Astrocyte of the cerebellum (primary cell): ENCODE measurements at regions not wholly inside any gene's neighbourhood (a gene's known extent, or its start where the extent isn't known, plus 50 kb on each side); places are given as distances from the start of the nearest gene placed in this dataset.

Experiments used
- DNase-seq: peaks from one replicate; pipeline ENCODE4 v3.0.0-alpha.2; 2011; ENCODE audit warnings: low read depth
- H3K4me3 ChIP-seq: 2 replicates; pipeline ENCODE4 v1.5.1; 2011; ENCODE audit warnings: mild to moderate bottlenecking, low read depth, low read length, moderate library complexity
- CTCF ChIP-seq: IDR thresholded peaks from 2 replicates; pipeline ENCODE4 v1.5.1; 2012; ENCODE audit warnings: low read length, low read depth, moderate library complexity, mild to moderate bottlenecking; ENCODE audit errors: missing control alignments
- in situ Hi-C: cut with HindIII; loops from 2 replicates; pipeline ENCODE4 v1.10.0; 2017; ENCODE audit warnings: low sequenced_read_pairs

- no peak for DNase-seq
- no peak overlapping the region for H3K4me3 ChIP-seq
- in situ Hi-C loops, result no loop called here
- TF ChIP-seq CTCF, result no peak
Observed at GRCh38 chr17:83175119-83175821, 95.9 kb downstream of the METRNL start.

GRCh38 chr17:83175822-83176622 is 96.6 kb downstream of the METRNL start:
- no peak for TF ChIP-seq CTCF
- in situ Hi-C loops, result no loop called here
- H3K4me3 ChIP-seq, result no peak overlapping the region
- no peak for DNase-seq

GRCh38 chr17:83176623-83177583 is 97.5 kb downstream of the METRNL start:
- no peak for TF ChIP-seq CTCF
- in situ Hi-C loops, result no loop called here
- DNase-seq, result no peak
- no peak overlapping the region for H3K4me3 ChIP-seq

- in situ Hi-C loops, result no loop called here
- no peak for TF ChIP-seq CTCF
- DNase-seq, result no peak
- H3K4me3 ChIP-seq, result no peak overlapping the region
Observed at GRCh38 chr17:83177611-83178532, 98.5 kb downstream of the METRNL start.

- in situ Hi-C loops, result no loop called here
- TF ChIP-seq CTCF, result no peak
- no peak overlapping the region for H3K4me3 ChIP-seq
- no peak for DNase-seq
Observed at GRCh38 chr17:83178533-83179304, 99.3 kb downstream of the METRNL start.
